ENCODE measurements at regions not wholly inside any gene's neighbourhood (a gene's known extent, or its start where the extent isn't known, plus 50 kb on each side); places are given as distances from the start of the nearest gene placed in this dataset.

DNA sequence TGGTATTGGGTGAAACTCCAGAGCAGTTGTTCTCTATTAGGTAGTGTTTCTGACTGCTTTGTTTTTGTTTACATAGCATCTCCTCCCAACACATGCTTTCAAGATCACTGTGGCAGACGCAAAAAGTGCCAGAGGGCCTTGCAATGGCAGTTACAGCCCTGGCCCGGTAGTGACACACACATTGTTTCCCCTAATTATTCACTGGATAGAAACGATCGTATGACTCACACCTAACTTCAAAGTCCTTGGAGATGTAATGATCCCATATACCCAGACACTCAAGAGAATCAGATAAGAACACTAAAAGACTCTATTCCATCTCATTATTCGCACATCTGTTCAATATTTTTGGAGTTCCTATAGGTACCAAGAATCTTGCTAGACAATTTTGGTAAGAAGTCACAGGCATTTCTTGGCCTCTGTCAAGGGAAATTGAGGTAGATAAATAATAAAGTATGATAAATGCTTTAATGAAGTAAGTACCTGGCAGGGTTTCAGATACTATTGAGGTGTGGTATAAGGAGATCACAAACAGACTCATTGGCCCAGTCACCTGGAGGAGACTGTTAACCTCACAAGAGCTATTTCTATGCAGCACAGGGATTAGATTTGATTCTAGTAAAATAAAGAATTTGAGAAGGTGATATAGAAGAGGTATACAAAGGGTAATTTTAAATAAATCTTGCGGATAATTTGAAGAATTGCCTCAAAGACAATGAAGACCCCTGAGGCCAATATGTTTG is 485.3 kb downstream of the SLITRK6 start:
- ATAC-seq (peak; percentile 95), DNase-seq (peak; percentile 78)
- no peak for TF ChIP-seq EZH2 (IDR thresholded peaks at IDR 0.05; ENCODE audit: low read length, unreplicated experiment)
- TF ChIP-seq, protein P1, sequence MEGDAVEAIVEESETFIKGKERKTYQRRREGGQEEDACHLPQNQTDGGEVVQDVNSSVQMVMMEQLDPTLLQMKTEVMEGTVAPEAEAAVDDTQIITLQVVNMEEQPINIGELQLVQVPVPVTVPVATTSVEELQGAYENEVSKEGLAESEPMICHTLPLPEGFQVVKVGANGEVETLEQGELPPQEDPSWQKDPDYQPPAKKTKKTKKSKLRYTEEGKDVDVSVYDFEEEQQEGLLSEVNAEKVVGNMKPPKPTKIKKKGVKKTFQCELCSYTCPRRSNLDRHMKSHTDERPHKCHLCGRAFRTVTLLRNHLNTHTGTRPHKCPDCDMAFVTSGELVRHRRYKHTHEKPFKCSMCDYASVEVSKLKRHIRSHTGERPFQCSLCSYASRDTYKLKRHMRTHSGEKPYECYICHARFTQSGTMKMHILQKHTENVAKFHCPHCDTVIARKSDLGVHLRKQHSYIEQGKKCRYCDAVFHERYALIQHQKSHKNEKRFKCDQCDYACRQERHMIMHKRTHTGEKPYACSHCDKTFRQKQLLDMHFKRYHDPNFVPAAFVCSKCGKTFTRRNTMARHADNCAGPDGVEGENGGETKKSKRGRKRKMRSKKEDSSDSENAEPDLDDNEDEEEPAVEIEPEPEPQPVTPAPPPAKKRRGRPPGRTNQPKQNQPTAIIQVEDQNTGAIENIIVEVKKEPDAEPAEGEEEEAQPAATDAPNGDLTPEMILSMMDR (conservative IDR thresholded peaks at IDR 0.05; ENCODE audit: low read depth, low read length), result no peak
- TF ChIP-seq EZH2phosphoT487 (IDR thresholded peaks at IDR 0.05; ENCODE audit: borderline replicate concordance, low read length), result no peak
- H3K4me3 ChIP-seq (ENCODE audit: low read length), result no peak overlapping the region
- POLR2A ChIA-PET (ENCODE audit: unreplicated experiment), result no interaction called here
- intact Hi-C loops (cut with micrococcal nuclease), result no loop called here
- H3K79me2 ChIP-seq (ENCODE audit: low read length), result no peaks in the 10 kb centered on the region
- peak overlapping the region; percentile 37 for H3K27ac ChIP-seq (ENCODE audit: low read length)
- no peaks in the 10 kb centered on the region for H3K27me3 ChIP-seq (ENCODE audit: low read length)
- peak overlapping the region; percentile 50; the same call in 1 of the 2 replicates for H2AFZ ChIP-seq (ENCODE audit: low read length)
- no peaks in the 10 kb centered on the region for H3K9me2 ChIP-seq (replicated peaks; ENCODE audit: low read length)
- H4K20me1 ChIP-seq (ENCODE audit: low read length), result no peaks in the 10 kb centered on the region
- H3K4me2 ChIP-seq (ENCODE audit: low read length), result peak overlapping the region; percentile 37; the same call in 1 of the 2 replicates
- H3K9me3 ChIP-seq (ENCODE audit: low read length), result no peaks in the 10 kb centered on the region
- no peaks in the 10 kb centered on the region for H3F3A ChIP-seq (ENCODE audit: low read length, unreplicated experiment)
- peaks cover 18% of the 10 kb centered on the region for H3K4me1 ChIP-seq (ENCODE audit: insufficient read depth, low read length)
- no peak overlapping the region for H3K9ac ChIP-seq (ENCODE audit: low read length)
- BruUV-seq (replicated peaks), result no TSS peak
- H3K36me3 ChIP-seq (ENCODE audit: low read depth, low read length), result no peaks in the 10 kb centered on the region
- CTCF ChIA-PET, result no interaction called here

DNA sequence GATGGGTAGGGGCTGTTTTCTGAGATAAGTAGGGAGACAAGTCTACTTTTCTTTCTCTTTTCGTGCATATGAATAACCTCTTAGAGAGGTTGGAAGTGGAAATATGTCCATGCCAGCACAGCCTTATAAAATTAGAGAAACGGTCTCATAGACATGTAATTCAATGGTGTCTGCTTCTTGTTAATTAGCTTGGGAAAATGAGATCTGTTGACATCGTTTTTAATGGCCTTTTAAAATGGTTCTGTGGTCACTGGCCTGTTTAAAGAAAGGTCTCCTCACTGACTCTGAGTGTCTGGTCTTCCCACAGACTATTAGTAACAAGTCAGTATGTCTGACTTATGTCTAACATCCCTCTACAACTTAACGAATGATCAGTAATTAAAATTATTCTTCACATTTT is 487.1 kb downstream of the SLITRK6 start:
- H3K9ac ChIP-seq (ENCODE audit: low read length), result no peak overlapping the region
- no TSS peak for BruUV-seq (replicated peaks)
- no peak for TF ChIP-seq EZH2phosphoT487 (IDR thresholded peaks at IDR 0.05; ENCODE audit: borderline replicate concordance, low read length)
- TF ChIP-seq, protein P1 (conservative IDR thresholded peaks at IDR 0.05; ENCODE audit: low read depth, low read length), result no peak
- TF ChIP-seq EZH2 (IDR thresholded peaks at IDR 0.05; ENCODE audit: low read length, unreplicated experiment), result no peak
- no peaks in the 10 kb centered on the region for H4K20me1 ChIP-seq (ENCODE audit: low read length)
- H3K4me1 ChIP-seq (ENCODE audit: insufficient read depth, low read length), result peaks cover 18% of the 10 kb centered on the region
- no peaks in the 10 kb centered on the region for H3F3A ChIP-seq (ENCODE audit: low read length, unreplicated experiment)
- no peak overlapping the region for H3K4me2 ChIP-seq (ENCODE audit: low read length)
- no peak overlapping the region for H3K4me3 ChIP-seq (ENCODE audit: low read length)
- ChIA-PET POLR2A (ENCODE audit: unreplicated experiment) (no interaction called here), CTCF (no interaction called here)
- H3K36me3 ChIP-seq (ENCODE audit: low read depth, low read length), result no peaks in the 10 kb centered on the region
- no peak overlapping the region for H3K27ac ChIP-seq (ENCODE audit: low read length)
- no peak for ATAC-seq
- intact Hi-C loops (cut with micrococcal nuclease), result no loop called here
- no peaks in the 10 kb centered on the region for H3K27me3 ChIP-seq (ENCODE audit: low read length)
- H2AFZ ChIP-seq (ENCODE audit: low read length), result no peak overlapping the region
- no peaks in the 10 kb centered on the region for H3K79me2 ChIP-seq (ENCODE audit: low read length)
- no peaks in the 10 kb centered on the region for H3K9me3 ChIP-seq (ENCODE audit: low read length)
- H3K9me2 ChIP-seq (replicated peaks; ENCODE audit: low read length), result no peaks in the 10 kb centered on the region
- no peak for DNase-seq

DNA sequence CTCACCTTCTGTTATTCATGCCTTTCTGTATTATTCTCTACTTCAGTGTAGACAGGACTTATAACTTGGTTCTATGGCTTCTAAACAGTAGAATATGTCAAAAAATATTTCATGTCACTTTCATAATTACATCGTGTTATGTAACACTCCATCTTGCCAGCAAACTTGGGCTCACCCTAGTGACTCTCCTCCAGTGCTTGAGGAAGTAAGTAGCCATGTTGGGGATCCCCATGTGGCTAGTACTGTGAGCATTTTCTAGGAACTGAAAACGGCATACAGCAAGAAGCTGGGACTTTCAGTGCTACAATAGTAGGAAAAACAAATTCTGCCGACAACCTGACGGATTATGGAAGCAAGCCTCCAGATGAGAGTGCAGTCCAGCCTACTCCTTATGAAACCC is 495.6 kb downstream of the SLITRK6 start:
- POLR2A ChIA-PET (ENCODE audit: unreplicated experiment), result no interaction called here
- Histone ChIP-seq H3K27me3 (ENCODE audit: low read length) (no peaks in the 10 kb centered on the region), H3K27ac (ENCODE audit: low read length) (no peak overlapping the region), H3K79me2 (ENCODE audit: low read length) (no peaks in the 10 kb centered on the region), H3K9me3 (ENCODE audit: low read length) (no peaks in the 10 kb centered on the region), H4K20me1 (ENCODE audit: low read length) (no peaks in the 10 kb centered on the region), H3F3A (ENCODE audit: low read length, unreplicated experiment) (no peaks in the 10 kb centered on the region), H3K9ac (ENCODE audit: low read length) (no peak overlapping the region), H3K4me1 (ENCODE audit: insufficient read depth, low read length) (no peaks in the 10 kb centered on the region), H3K36me3 (ENCODE audit: low read depth, low read length) (no peaks in the 10 kb centered on the region), H3K4me3 (ENCODE audit: low read length) (no peak overlapping the region), H2AFZ (ENCODE audit: low read length) (no peak overlapping the region), H3K4me2 (ENCODE audit: low read length) (no peak overlapping the region), H3K9me2 (replicated peaks; ENCODE audit: low read length) (no peaks in the 10 kb centered on the region)
- no peak for DNase-seq
- CTCF ChIA-PET, result no interaction called here
- TF ChIP-seq, protein P1 (conservative IDR thresholded peaks at IDR 0.05; ENCODE audit: low read depth, low read length), result no peak
- TF ChIP-seq EZH2 (IDR thresholded peaks at IDR 0.05; ENCODE audit: low read length, unreplicated experiment) (no peak), EZH2phosphoT487 (IDR thresholded peaks at IDR 0.05; ENCODE audit: borderline replicate concordance, low read length) (no peak)
- BruUV-seq (replicated peaks), result no TSS peak
- no peak for ATAC-seq
- intact Hi-C loops (cut with micrococcal nuclease), result no loop called here
